ENCODE measurements at regions not wholly inside any gene's neighbourhood (a gene's known extent, or its start where the extent isn't known, plus 50 kb on each side); places are given as distances from the start of the nearest gene placed in this dataset.

- Mint-ChIP-seq H3K9me3 (no peaks in the 10 kb centered on the region), H3K27ac (no peak overlapping the region), H3K27me3 (ENCODE audit: low read depth) (no peaks in the 10 kb centered on the region), H3K4me1 (peaks cover 2% of the 10 kb centered on the region), H3K4me3 (no peak overlapping the region), H3K36me3 (no peaks in the 10 kb centered on the region)
- DNase-seq (ENCODE audit: low spot score in 2 of 2, unreplicated experiment in 2 of 2) = no peak
- TF ChIP-seq CTCF (IDR thresholded peaks at IDR 0.05; ENCODE audit: unreplicated experiment) = no peak
Measured at GRCh38 chr14:66046035-66046434, 440.1 kb upstream of the CCDC196 start.

DNA sequence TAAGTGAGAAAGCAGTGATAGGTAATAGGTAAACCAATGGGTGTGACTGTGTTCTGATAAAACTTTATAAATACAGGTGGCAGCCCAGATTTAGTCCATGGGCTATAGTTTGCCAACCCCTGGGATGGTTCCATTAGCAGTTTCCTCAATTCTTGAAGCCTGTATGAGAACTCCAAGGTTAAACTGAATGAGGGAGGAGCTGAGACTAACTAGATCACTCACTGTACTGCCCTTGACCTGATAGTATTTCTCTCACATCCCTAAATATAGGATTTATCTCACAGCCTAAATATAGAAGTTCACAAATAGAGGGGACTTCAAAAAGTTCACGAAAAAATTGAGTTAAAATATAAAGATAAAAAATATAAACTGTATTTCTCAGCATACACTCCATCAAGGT is 439.6 kb upstream of the CCDC196 start:
- H3K4me1 Mint-ChIP-seq = peaks cover 2% of the 10 kb centered on the region
- no peak overlapping the region for H3K27ac Mint-ChIP-seq
- TF ChIP-seq CTCF (IDR thresholded peaks at IDR 0.05; ENCODE audit: unreplicated experiment) = no peak
- no peak for DNase-seq (ENCODE audit: low spot score in 2 of 2, unreplicated experiment in 2 of 2)
- no peaks in the 10 kb centered on the region for H3K36me3 Mint-ChIP-seq
- no peaks in the 10 kb centered on the region for H3K27me3 Mint-ChIP-seq (ENCODE audit: low read depth)
- H3K4me3 Mint-ChIP-seq = no peak overlapping the region
- H3K9me3 Mint-ChIP-seq = no peaks in the 10 kb centered on the region

- DNase-seq (ENCODE audit: low spot score in 2 of 2, unreplicated experiment in 2 of 2) = no peak
- Mint-ChIP-seq H3K9me3 (peaks cover 18% of the 10 kb centered on the region), H3K4me1 (no peaks in the 10 kb centered on the region), H3K27me3 (ENCODE audit: low read depth) (peaks cover 2% of the 10 kb centered on the region), H3K36me3 (peaks cover 3% of the 10 kb centered on the region), H3K4me3 (no peak overlapping the region), H3K27ac (no peak overlapping the region)
- no peak for TF ChIP-seq CTCF (IDR thresholded peaks at IDR 0.05; ENCODE audit: unreplicated experiment)
Measured at GRCh38 chr14:66056268-66056907, 429.8 kb upstream of the CCDC196 start.

DNA sequence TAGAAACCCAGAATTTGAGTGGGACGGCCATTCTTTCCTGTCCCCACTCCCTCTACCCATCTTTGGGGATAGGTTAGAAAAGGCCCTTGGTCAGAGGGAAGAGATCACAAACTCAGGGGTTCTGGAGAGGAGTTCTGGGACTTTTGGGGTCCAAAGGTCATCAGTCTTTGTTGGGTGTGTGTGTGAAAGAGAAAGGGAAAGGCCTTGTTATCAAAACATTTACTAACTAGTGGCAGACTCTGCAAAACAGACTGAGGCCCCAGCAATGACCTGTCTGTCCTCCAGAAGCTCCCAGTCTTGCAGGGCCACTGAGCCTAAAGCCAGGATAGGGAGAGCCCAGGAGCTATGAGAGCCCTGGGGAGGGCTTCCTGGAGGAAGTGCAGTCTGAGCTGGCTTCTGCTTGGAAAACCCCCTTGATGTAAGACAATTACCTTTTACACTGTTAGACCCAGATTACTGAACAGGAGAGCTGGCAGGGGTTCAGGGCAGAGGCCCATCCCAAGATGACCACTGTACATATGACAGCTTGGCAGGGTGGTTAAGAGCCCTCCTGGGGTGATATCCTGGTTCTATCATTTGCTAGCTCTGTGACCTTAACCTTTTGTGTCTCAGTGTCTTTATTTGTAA is 429.1 kb upstream of the CCDC196 start:
- peaks cover 2% of the 10 kb centered on the region for H3K27me3 Mint-ChIP-seq (ENCODE audit: low read depth)
- H3K9me3 Mint-ChIP-seq = peaks cover 20% of the 10 kb centered on the region
- no peak overlapping the region for H3K4me3 Mint-ChIP-seq
- TF ChIP-seq CTCF (IDR thresholded peaks at IDR 0.05; ENCODE audit: unreplicated experiment) = no peak
- H3K4me1 Mint-ChIP-seq = no peaks in the 10 kb centered on the region
- H3K27ac Mint-ChIP-seq = no peak overlapping the region
- H3K36me3 Mint-ChIP-seq = peaks cover 3% of the 10 kb centered on the region
- DNase-seq (ENCODE audit: low spot score in 2 of 2, unreplicated experiment in 2 of 2) = no peak

- Mint-ChIP-seq H3K27ac (peak overlapping the region; percentile 58), H3K9me3 (peaks cover 10% of the 10 kb centered on the region), H3K36me3 (no peaks in the 10 kb centered on the region), H3K4me3 (no peak overlapping the region), H3K27me3 (ENCODE audit: low read depth) (peaks cover 5% of the 10 kb centered on the region), H3K4me1 (peaks cover 16% of the 10 kb centered on the region)
- no peak for TF ChIP-seq CTCF (IDR thresholded peaks at IDR 0.05; ENCODE audit: unreplicated experiment)
- no peak for DNase-seq (ENCODE audit: low spot score in 2 of 2, unreplicated experiment in 2 of 2)
Measured at GRCh38 chr14:66065188-66065587, 421.0 kb upstream of the CCDC196 start.
